ENCODE measurements at regions not wholly inside any gene's neighbourhood (a gene's known extent, or its start where the extent isn't known, plus 50 kb on each side); places are given as distances from the start of the nearest gene placed in this dataset.
"Not testable (repeated sequence)": the region's sequence is repeated elsewhere in the genome, so short reads cannot be mapped to it uniquely, and the experiment has no call there.

- DNase-seq (ENCODE audit: low read depth): no peak
Observed at GRCh38 chr2:43013821-43014345, 212.5 kb downstream of the ZFP36L2 start.

- DNase-seq (ENCODE audit: low read depth): no peak
Observed at GRCh38 chr2:43012966-43013365, 213.4 kb downstream of the ZFP36L2 start.

GRCh38 chr2:43011158-43011491 is 215.3 kb downstream of the ZFP36L2 start:
- no peak for DNase-seq (ENCODE audit: low read depth)

- no peak for DNase-seq (ENCODE audit: low read depth)
Observed at GRCh38 chr2:43010438-43011157, 215.8 kb downstream of the ZFP36L2 start.

- DNase-seq (ENCODE audit: low read depth): no peak
Observed at GRCh38 chr2:43009448-43009847, 217.0 kb downstream of the ZFP36L2 start.

GRCh38 chr2:43008388-43008787 is 216.0 kb upstream of the HAAO start:
- no peak for DNase-seq (ENCODE audit: low read depth)

GRCh38 chr2:43007901-43008300 is 215.5 kb upstream of the HAAO start:
- no peak for DNase-seq (ENCODE audit: low read depth)

- DNase-seq (ENCODE audit: low read depth): no peak
Observed at GRCh38 chr2:43006834-43007543, 214.6 kb upstream of the HAAO start.

GRCh38 chr2:43005975-43006833 is 213.8 kb upstream of the HAAO start:
- no peak for DNase-seq (ENCODE audit: low read depth)

- no peak for DNase-seq (ENCODE audit: low read depth)
Observed at GRCh38 chr2:43005245-43005974, 213.0 kb upstream of the HAAO start.

- DNase-seq (ENCODE audit: low read depth): no peak
Observed at GRCh38 chr2:43004879-43005244, 212.5 kb upstream of the HAAO start.

GRCh38 chr2:43004126-43004865 is 211.9 kb upstream of the HAAO start:
- DNase-seq (ENCODE audit: low read depth): not testable (repeated sequence)

GRCh38 chr2:43003702-43004101 is 211.3 kb upstream of the HAAO start:
- DNase-seq (ENCODE audit: low read depth): no peak

GRCh38 chr2:43001787-43002468 is 209.5 kb upstream of the HAAO start:
- DNase-seq (ENCODE audit: low read depth): no peak

GRCh38 chr2:43001055-43001378 is 208.6 kb upstream of the HAAO start:
- DNase-seq (ENCODE audit: low read depth): no peak

GRCh38 chr2:43000242-43001054 is 208.1 kb upstream of the HAAO start:
- DNase-seq (ENCODE audit: low read depth): no peak

- no peak for DNase-seq (ENCODE audit: low read depth)
Observed at GRCh38 chr2:42999856-43000241, 207.5 kb upstream of the HAAO start.

GRCh38 chr2:42999391-42999841 is 207.0 kb upstream of the HAAO start:
- no peak for DNase-seq (ENCODE audit: low read depth)

- DNase-seq (ENCODE audit: low read depth): no peak
Observed at GRCh38 chr2:42998721-42999120, 206.3 kb upstream of the HAAO start.

- no peak for DNase-seq (ENCODE audit: low read depth)
Observed at GRCh38 chr2:42996528-42996927, 204.1 kb upstream of the HAAO start.
